ENCODE measurements at regions not wholly inside any gene's neighbourhood (a gene's known extent, or its start where the extent isn't known, plus 50 kb on each side); places are given as distances from the start of the nearest gene placed in this dataset.

- CTCF ChIA-PET, result no interaction called here
- no peaks in the 10 kb centered on the region for H3K27me3 ChIP-seq (ENCODE audit: control insufficient read depth in 2 of 2, insufficient read depth in 2 of 2, low read length in 2 of 2)
- ATAC-seq (no peak), DNase-seq (no peak)
- H3K4me1 ChIP-seq (ENCODE audit: control insufficient read depth in 2 of 2, insufficient read depth in 2 of 2, low read length in 2 of 2), result no peaks in the 10 kb centered on the region
- no peaks in the 10 kb centered on the region for H3K36me3 ChIP-seq (ENCODE audit: control insufficient read depth in 2 of 3, insufficient read depth in 3 of 3, low read length in 3 of 3)
- intact Hi-C loops (cut with micrococcal nuclease), result no loop called here
- Mint-ChIP-seq H3K4me1 (peaks cover 0 to 14% (median 0%) of the 10 kb centered on the region in 7 donors), H3K4me3 (no peak overlapping the region), H3K9me3 (peaks cover 0 to 5% (median 0%) of the 10 kb centered on the region in 11 donors), H3K27me3 (peaks cover 0 to 6% (median 0%) of the 10 kb centered on the region in 5 donors), H3K27ac (no peak overlapping the region), H3K36me3 (no peaks in the 10 kb centered on the region)
- H3K4me3 ChIP-seq (ENCODE audit: low read length), result no peak overlapping the region
- H3K27ac ChIP-seq (ENCODE audit: low read depth, low read length), result no peak overlapping the region
- H3K9me3 ChIP-seq (ENCODE audit: control insufficient read depth in 2 of 3, low read length in 3 of 3), result no peaks in the 10 kb centered on the region
- POLR2A ChIA-PET, result no interaction called here
Observed at GRCh38 chr5:67623078-67623477, 426.5 kb upstream of the CD180 start.

- Histone ChIP-seq H3K4me1 (ENCODE audit: control insufficient read depth in 2 of 2, insufficient read depth in 2 of 2, low read length in 2 of 2) (no peaks in the 10 kb centered on the region), H3K4me3 (ENCODE audit: low read length) (no peak overlapping the region), H3K9me3 (ENCODE audit: control insufficient read depth in 2 of 3, low read length in 3 of 3) (no peaks in the 10 kb centered on the region), H3K36me3 (ENCODE audit: control insufficient read depth in 2 of 3, insufficient read depth in 3 of 3, low read length in 3 of 3) (no peaks in the 10 kb centered on the region), H3K27me3 (ENCODE audit: control insufficient read depth in 2 of 2, insufficient read depth in 2 of 2, low read length in 2 of 2) (no peaks in the 10 kb centered on the region), H3K27ac (ENCODE audit: low read depth, low read length) (no peak overlapping the region)
- H3K36me3 Mint-ChIP-seq, result no peaks in the 10 kb centered on the region
- peaks cover 0 to 14% (median 0%) of the 10 kb centered on the region in 7 donors for H3K4me1 Mint-ChIP-seq
- ChIA-PET POLR2A (no interaction called here), CTCF (no interaction called here)
- peak overlapping the region in 1 of 9 donors; percentile 29 for H3K27ac Mint-ChIP-seq
- intact Hi-C loops (cut with micrococcal nuclease), result no loop called here
- DNase-seq (no peak), ATAC-seq (no peak)
- H3K4me3 Mint-ChIP-seq, result no peak overlapping the region
- H3K27me3 Mint-ChIP-seq, result peaks cover 0 to 4% (median 0%) of the 10 kb centered on the region in 5 donors
- H3K9me3 Mint-ChIP-seq, result peaks cover 0 to 2% (median 0%) of the 10 kb centered on the region in 11 donors
Observed at GRCh38 chr5:67620424-67621397, 424.1 kb upstream of the CD180 start.

GRCh38 chr5:67619636-67620035 is 423.0 kb upstream of the CD180 start:
- DNase-seq, result no peak
- Histone ChIP-seq H3K27ac (ENCODE audit: low read depth, low read length) (no peak overlapping the region), H3K36me3 (ENCODE audit: control insufficient read depth in 2 of 3, insufficient read depth in 3 of 3, low read length in 3 of 3) (no peaks in the 10 kb centered on the region), H3K4me1 (ENCODE audit: control insufficient read depth in 2 of 2, insufficient read depth in 2 of 2, low read length in 2 of 2) (no peaks in the 10 kb centered on the region), H3K27me3 (ENCODE audit: control insufficient read depth in 2 of 2, insufficient read depth in 2 of 2, low read length in 2 of 2) (no peaks in the 10 kb centered on the region), H3K9me3 (ENCODE audit: control insufficient read depth in 2 of 3, low read length in 3 of 3) (no peaks in the 10 kb centered on the region), H3K4me3 (ENCODE audit: low read length) (no peak overlapping the region)
- Mint-ChIP-seq H3K27me3 (peaks cover 0 to 4% (median 0%) of the 10 kb centered on the region in 5 donors), H3K36me3 (no peaks in the 10 kb centered on the region), H3K27ac (peak overlapping the region in 1 of 9 donors; percentile 82), H3K9me3 (peaks cover 0 to 2% (median 0%) of the 10 kb centered on the region in 11 donors), H3K4me1 (peaks cover 0 to 14% (median 0%) of the 10 kb centered on the region in 7 donors), H3K4me3 (no peak overlapping the region)
- ChIA-PET POLR2A (no interaction called here), CTCF (interaction anchor here (0.6 kb wide), 1 partner anchor 205 kb away, joined by 3 read pairs; no protein-coding TSS in a partner anchor)
- ATAC-seq, result no peak
- intact Hi-C loops (cut with micrococcal nuclease), result no loop called here

GRCh38 chr5:67619235-67619634 is 422.6 kb upstream of the CD180 start:
- H3K4me1 Mint-ChIP-seq, result peaks cover 0 to 14% (median 0%) of the 10 kb centered on the region in 7 donors
- H3K27ac ChIP-seq (ENCODE audit: low read depth, low read length), result no peak overlapping the region
- no peaks in the 10 kb centered on the region for H3K36me3 ChIP-seq (ENCODE audit: control insufficient read depth in 2 of 3, insufficient read depth in 3 of 3, low read length in 3 of 3)
- H3K36me3 Mint-ChIP-seq, result no peaks in the 10 kb centered on the region
- H3K4me1 ChIP-seq (ENCODE audit: control insufficient read depth in 2 of 2, insufficient read depth in 2 of 2, low read length in 2 of 2), result no peaks in the 10 kb centered on the region
- H3K27me3 Mint-ChIP-seq, result peaks cover 0 to 4% (median 0%) of the 10 kb centered on the region in 5 donors
- H3K4me3 Mint-ChIP-seq, result no peak overlapping the region
- CTCF ChIA-PET, result interaction anchor here (0.6 kb wide), 1 partner anchor 204 kb away, joined by 3 read pairs; no protein-coding TSS in a partner anchor
- no peak for ATAC-seq
- H3K27me3 ChIP-seq (ENCODE audit: control insufficient read depth in 2 of 2, insufficient read depth in 2 of 2, low read length in 2 of 2), result no peaks in the 10 kb centered on the region
- peaks cover 0 to 2% (median 0%) of the 10 kb centered on the region in 11 donors for H3K9me3 Mint-ChIP-seq
- DNase-seq, result no peak
- no peaks in the 10 kb centered on the region for H3K9me3 ChIP-seq (ENCODE audit: control insufficient read depth in 2 of 3, low read length in 3 of 3)
- intact Hi-C loops (cut with micrococcal nuclease), result no loop called here
- POLR2A ChIA-PET, result no interaction called here
- H3K27ac Mint-ChIP-seq, result no peak overlapping the region
- no peak overlapping the region for H3K4me3 ChIP-seq (ENCODE audit: low read length)

GRCh38 chr5:67617051-67617450 is 420.5 kb upstream of the CD180 start:
- Histone ChIP-seq H3K36me3 (ENCODE audit: control insufficient read depth in 2 of 3, insufficient read depth in 3 of 3, low read length in 3 of 3) (no peaks in the 10 kb centered on the region), H3K9me3 (ENCODE audit: control insufficient read depth in 2 of 3, low read length in 3 of 3) (no peaks in the 10 kb centered on the region), H3K4me1 (ENCODE audit: control insufficient read depth in 2 of 2, insufficient read depth in 2 of 2, low read length in 2 of 2) (no peaks in the 10 kb centered on the region), H3K27ac (ENCODE audit: low read depth, low read length) (no peak overlapping the region), H3K27me3 (ENCODE audit: control insufficient read depth in 2 of 2, insufficient read depth in 2 of 2, low read length in 2 of 2) (no peaks in the 10 kb centered on the region), H3K4me3 (ENCODE audit: low read length) (no peak overlapping the region)
- Mint-ChIP-seq H3K36me3 (no peaks in the 10 kb centered on the region), H3K27me3 (peaks cover 0 to 4% (median 0%) of the 10 kb centered on the region in 5 donors), H3K4me3 (no peak overlapping the region), H3K9me3 (peaks cover 0 to 2% (median 0%) of the 10 kb centered on the region in 11 donors), H3K4me1 (peaks cover 0 to 30% (median 9%) of the 10 kb centered on the region in 7 donors), H3K27ac (no peak overlapping the region)
- DNase-seq (no peak), ATAC-seq (no peak)
- ChIA-PET POLR2A (no interaction called here), CTCF (no interaction called here)
- intact Hi-C loops (cut with micrococcal nuclease), result no loop called here

GRCh38 chr5:67612961-67613360 is 416.4 kb upstream of the CD180 start:
- Histone ChIP-seq H3K4me3 (ENCODE audit: low read length) (no peak overlapping the region), H3K4me1 (ENCODE audit: control insufficient read depth in 2 of 2, insufficient read depth in 2 of 2, low read length in 2 of 2) (no peaks in the 10 kb centered on the region), H3K36me3 (ENCODE audit: control insufficient read depth in 2 of 3, insufficient read depth in 3 of 3, low read length in 3 of 3) (no peaks in the 10 kb centered on the region), H3K27me3 (ENCODE audit: control insufficient read depth in 2 of 2, insufficient read depth in 2 of 2, low read length in 2 of 2) (no peaks in the 10 kb centered on the region), H3K9me3 (ENCODE audit: control insufficient read depth in 2 of 3, low read length in 3 of 3) (no peaks in the 10 kb centered on the region), H3K27ac (ENCODE audit: low read depth, low read length) (no peak overlapping the region)
- DNase-seq (no peak), ATAC-seq (no peak)
- H3K27ac Mint-ChIP-seq, result no peak overlapping the region
- peak overlapping the region in 2 of 10 donors; percentile 40 to 42 for H3K4me3 Mint-ChIP-seq
- H3K9me3 Mint-ChIP-seq, result peaks cover 0 to 2% (median 0%) of the 10 kb centered on the region in 11 donors
- ChIA-PET CTCF (no interaction called here), POLR2A (interaction anchor here (0.9 kb wide), 1 partner anchor 102 kb away, joined by 3 read pairs; no protein-coding TSS in a partner anchor)
- intact Hi-C loops (cut with micrococcal nuclease), result no loop called here
- peaks cover 0 to 19% (median 6%) of the 10 kb centered on the region in 5 donors for H3K27me3 Mint-ChIP-seq
- H3K4me1 Mint-ChIP-seq, result peaks cover 0 to 20% (median 9%) of the 10 kb centered on the region in 7 donors
- H3K36me3 Mint-ChIP-seq, result no peaks in the 10 kb centered on the region
